OCI-LY3 (cell line): ENCODE measurements at regions not wholly inside any gene's neighbourhood (a gene's known extent, or its start where the extent isn't known, plus 50 kb on each side); places are given as distances from the start of the nearest gene placed in this dataset.

Experiments
- H2AFZ ChIP-seq: fragments of 200-600, 300-600 bp; shearing (Covaris generic); 2 replicates; pipeline ENCODE4 v1.6.0; 2014; ENCODE audit warnings: antibody characterized with exemption, low read depth, low read length
- H3K27ac ChIP-seq: fragments of 200-600, 300-600 bp; sonication (generic); 2 replicates; pipeline ENCODE4 v1.5.1; 2014; ENCODE audit warnings: mild to moderate bottlenecking, low read length, moderate library complexity, mixed read lengths
- H3K27me3 ChIP-seq: fragments of 200-600, 300-600 bp; sonication (generic); 2 replicates; pipeline ENCODE4 v1.6.1; 2014; ENCODE audit warnings: low read depth, low read length, mixed read lengths
- H3K36me3 ChIP-seq: fragments of 200-600, 300-600 bp; sonication (generic); replicated peaks from 2 replicates; pipeline ENCODE3; 2014; ENCODE audit warnings: low read depth, low read length, mixed read lengths
- H3K4me1 ChIP-seq: fragments of 300-600, 200-600 bp; sonication (generic); 2 replicates; pipeline ENCODE4 v1.6.1; 2014; ENCODE audit warnings: low read length, mixed read lengths
- H3K4me2 ChIP-seq: fragments of 200-600, 300-600 bp; sonication (generic); 2 replicates; pipeline ENCODE4 v1.6.1; 2014; ENCODE audit warnings: low read length, mixed read lengths
- H3K4me3 ChIP-seq: fragments of 300-600, 200-600 bp; sonication (generic); 2 replicates; pipeline ENCODE4 v1.5.1; 2014; ENCODE audit warnings: antibody characterized with exemption, mild to moderate bottlenecking, low read length, moderate library complexity
- H3K79me2 ChIP-seq: fragments of 300-600, 200-600 bp; shearing (Covaris generic); 2 replicates; pipeline ENCODE4 v1.6.1; 2014; ENCODE audit warnings: mild to moderate bottlenecking, low read length, mixed read lengths
- H3K9ac ChIP-seq: fragments of 300-600, 200-600 bp; shearing (Covaris generic); 2 replicates; pipeline ENCODE4 v1.6.0; 2014; ENCODE audit warnings: mild to moderate bottlenecking, low read length, moderate library complexity
- H3K9me3 ChIP-seq: fragments of 200-600, 300-600 bp; shearing (Covaris generic); 2 replicates; pipeline ENCODE4 v1.6.1; 2014; ENCODE audit warnings: low read length, mixed read lengths; ENCODE audit not compliant: insufficient read depth
- H4K20me1 ChIP-seq: fragments of 200-600, 300-600 bp; sonication (generic); 2 replicates; pipeline ENCODE4 v1.6.1; 2016; ENCODE audit warnings: low read length, mixed read lengths; ENCODE audit not compliant: insufficient read depth
- CTCF ChIP-seq: fragments of 200-600, 300-600 bp; sonication (generic); IDR thresholded peaks from 2 replicates; pipeline ENCODE4 v1.5.1; 2014; ENCODE audit warnings: antibody characterized with exemption, low read length, low read depth
- EZH2phosphoT487 ChIP-seq: fragments of 200-600 bp; shearing (Covaris generic); IDR thresholded peaks from 2 replicates; pipeline ENCODE4 v1.6.1; 2018; ENCODE audit warnings: antibody characterized with exemption, mixed run types, low read depth

GRCh38 chr9:10911373-10911772 is 298.6 kb upstream of the PTPRD start:
- H3K4me1 ChIP-seq: peaks cover 7% of the 10 kb centered on the region
- no peak overlapping the region for H3K9ac ChIP-seq
- H3K4me2 ChIP-seq: no peak overlapping the region
- no peak overlapping the region for H3K4me3 ChIP-seq
- H4K20me1 ChIP-seq: no peaks in the 10 kb centered on the region
- H3K27me3 ChIP-seq: no peaks in the 10 kb centered on the region
- H3K79me2 ChIP-seq: no peaks in the 10 kb centered on the region
- H3K9me3 ChIP-seq: no peaks in the 10 kb centered on the region
- TF ChIP-seq CTCF (no peak), EZH2phosphoT487 (no peak)
- no peak overlapping the region for H2AFZ ChIP-seq
- no peak overlapping the region for H3K27ac ChIP-seq
- H3K36me3 ChIP-seq: no peaks in the 10 kb centered on the region

- H3K9me3 ChIP-seq: no peaks in the 10 kb centered on the region
- no peaks in the 10 kb centered on the region for H3K79me2 ChIP-seq
- no peak for TF ChIP-seq EZH2phosphoT487
- TF ChIP-seq CTCF: no peak
- H3K4me3 ChIP-seq: no peak overlapping the region
- H3K27ac ChIP-seq: no peak overlapping the region
- H4K20me1 ChIP-seq: no peaks in the 10 kb centered on the region
- no peak overlapping the region for H3K4me2 ChIP-seq
- H3K36me3 ChIP-seq: no peaks in the 10 kb centered on the region
- H3K4me1 ChIP-seq: no peaks in the 10 kb centered on the region
- H3K9ac ChIP-seq: no peak overlapping the region
- H2AFZ ChIP-seq: no peak overlapping the region
- no peaks in the 10 kb centered on the region for H3K27me3 ChIP-seq
Observed at GRCh38 chr9:10917001-10917400, 304.2 kb upstream of the PTPRD start.

GRCh38 chr9:10921671-10922070 is 308.9 kb upstream of the PTPRD start:
- H3K9me3 ChIP-seq: no peaks in the 10 kb centered on the region
- H3K27me3 ChIP-seq: no peaks in the 10 kb centered on the region
- H3K4me3 ChIP-seq: no peak overlapping the region
- H3K79me2 ChIP-seq: no peaks in the 10 kb centered on the region
- H3K27ac ChIP-seq: no peak overlapping the region
- H3K4me1 ChIP-seq: no peaks in the 10 kb centered on the region
- no peaks in the 10 kb centered on the region for H3K36me3 ChIP-seq
- H2AFZ ChIP-seq: no peak overlapping the region
- TF ChIP-seq CTCF (no peak), EZH2phosphoT487 (no peak)
- no peak overlapping the region for H3K9ac ChIP-seq
- H3K4me2 ChIP-seq: no peak overlapping the region
- H4K20me1 ChIP-seq: no peaks in the 10 kb centered on the region

GRCh38 chr9:10925896-10926295 is 313.1 kb upstream of the PTPRD start:
- Histone ChIP-seq H3K4me2 (no peak overlapping the region), H3K9me3 (no peaks in the 10 kb centered on the region), H3K4me3 (no peak overlapping the region), H3K79me2 (no peaks in the 10 kb centered on the region), H4K20me1 (no peaks in the 10 kb centered on the region), H3K36me3 (no peaks in the 10 kb centered on the region), H3K9ac (no peak overlapping the region), H2AFZ (no peak overlapping the region), H3K27me3 (no peaks in the 10 kb centered on the region), H3K4me1 (no peaks in the 10 kb centered on the region), H3K27ac (no peak overlapping the region)
- TF ChIP-seq EZH2phosphoT487 (no peak), CTCF (no peak)
